GM23248 (cell line): ENCODE measurements at regions not wholly inside any gene's neighbourhood (a gene's known extent, or its start where the extent isn't known, plus 50 kb on each side); places are given as distances from the start of the nearest gene placed in this dataset.
"Not testable (repeated sequence)": the region's sequence is repeated elsewhere in the genome, so short reads cannot be mapped to it uniquely, and the experiment has no call there.

Experiments
- DNase-seq: peaks from one replicate; pipeline ENCODE4 v3.0.0-alpha.2; 2015
- H2AFZ ChIP-seq: fragments of 200-600 bp; sonication (generic); 2 replicates; pipeline ENCODE4 v1.6.1; 2016; ENCODE audit warnings: antibody characterized with exemption
- H3F3A ChIP-seq: fragments of 200-600 bp; sonication (generic); 2 replicates; pipeline ENCODE4 v1.6.1; 2016; ENCODE audit warnings: mild to moderate bottlenecking, antibody characterized with exemption, mixed run types; ENCODE audit not compliant: insufficient read depth
- H3K27ac ChIP-seq: fragments of 200-600 bp; sonication (generic); 2 replicates; pipeline ENCODE4 v1.5.1; 2016; ENCODE audit warnings: mild to moderate bottlenecking
- H3K27me3 ChIP-seq: fragments of 200-600 bp; sonication (generic); replicated peaks from 2 replicates; pipeline ENCODE4 v1.6.1; 2016; ENCODE audit warnings: mild to moderate bottlenecking; ENCODE audit not compliant: insufficient read depth
- H3K36me3 ChIP-seq: fragments of 200-600 bp; sonication (generic); 2 replicates; pipeline ENCODE4 v1.6.1; 2016; ENCODE audit warnings: low read depth, mild to moderate bottlenecking
- H3K4me1 ChIP-seq: fragments of 200-600 bp; sonication (generic); 2 replicates; pipeline ENCODE4 v1.6.1; 2016; ENCODE audit warnings: mild to moderate bottlenecking; ENCODE audit not compliant: insufficient read depth
- H3K4me2 ChIP-seq: fragments of 200-600 bp; sonication (generic); one replicate; pipeline ENCODE4 v1.6.1; 2016; ENCODE audit warnings: mild to moderate bottlenecking; ENCODE audit not compliant: unreplicated experiment
- H3K4me3 ChIP-seq: fragments of 200-600 bp; sonication (generic); 2 replicates; pipeline ENCODE4 v1.5.1; 2016; ENCODE audit warnings: mild to moderate bottlenecking
- H3K79me2 ChIP-seq: fragments of 200-600 bp; sonication (generic); 2 replicates; pipeline ENCODE4 v1.6.1; 2016; ENCODE audit warnings: mild to moderate bottlenecking; ENCODE audit not compliant: insufficient read depth
- H3K9ac ChIP-seq: fragments of 200-600 bp; sonication (generic); 2 replicates; pipeline ENCODE4 v1.6.1; 2016; ENCODE audit warnings: mild to moderate bottlenecking
- H3K9me2 ChIP-seq: fragments of 200-600 bp; sonication (generic); 2 replicates; pipeline ENCODE4 v1.6.1; 2016; ENCODE audit warnings: mixed run types, mild to moderate bottlenecking, moderate library complexity; ENCODE audit not compliant: insufficient read depth
- H3K9me3 ChIP-seq: fragments of 200-600 bp; sonication (generic); one replicate; pipeline ENCODE4 v1.6.1; 2017; ENCODE audit warnings: low read depth
- H4K20me1 ChIP-seq: fragments of 200-600 bp; sonication (generic); 2 replicates; pipeline ENCODE4 v1.6.0; 2016; ENCODE audit not compliant: insufficient read depth
- EZH2 ChIP-seq: fragments of 200-600 bp; sonication (generic); IDR thresholded peaks from 2 replicates; pipeline ENCODE4 v1.6.1; 2018; ENCODE audit warnings: antibody characterized with exemption, mild to moderate bottlenecking; ENCODE audit not compliant: insufficient read depth, poor library complexity, severe bottlenecking
- EZH2phosphoT487 ChIP-seq: fragments of 200-600 bp; sonication (generic); IDR thresholded peaks from 2 replicates; pipeline ENCODE4 v1.6.1; 2018; ENCODE audit warnings: antibody characterized with exemption, moderate library complexity, mild to moderate bottlenecking, low read depth; ENCODE audit not compliant: insufficient read depth
- WGBS, 2 experiments: methylation state at CpG; one replicate each; pipeline ENCODE4 v1.1.6; 2015 to 2017; ENCODE audit warnings: low lambda C conversion rate in 2 of 2, low coverage in 1 of 2; ENCODE audit errors: missing lambda C conversion rate in 2 of 2; 5-methylcytosine and 5-hydroxymethylcytosine counted together
- in situ Hi-C: fragments of 300-500 bp; cut with MboI; formaldehyde crosslinking; loops from 2 replicates; pipeline ENCODE4 v1.15.0; 2020

DNA sequence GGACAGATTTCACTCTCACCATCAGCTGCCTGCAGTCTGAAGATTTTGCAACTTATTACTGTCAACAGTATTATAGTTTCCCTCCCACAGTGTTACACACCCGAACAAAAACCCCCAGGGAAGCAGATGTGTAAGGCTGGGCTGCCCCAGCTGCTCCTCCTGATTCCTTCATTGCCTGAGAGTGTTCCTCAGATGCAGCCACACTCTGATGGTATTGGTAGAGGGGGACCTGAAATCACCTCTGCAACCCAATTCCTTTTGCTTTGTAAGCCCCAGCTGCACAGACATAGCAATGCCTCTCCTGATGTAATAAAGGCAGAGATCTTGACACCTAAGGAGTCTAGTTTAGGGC lies 1529.8 kb downstream of the RPIA start:
- WGBS, 2 experiments = 0% methylated on average over 1 of the region's 1 CpG
- no peak overlapping the region for H3K4me2 ChIP-seq
- no peak overlapping the region for H2AFZ ChIP-seq
- no peaks in the 10 kb centered on the region for H3K36me3 ChIP-seq
- H3K4me3 ChIP-seq = no peak overlapping the region
- no peaks in the 10 kb centered on the region for H3K9me2 ChIP-seq
- H3K9ac ChIP-seq = no peak overlapping the region
- TF ChIP-seq EZH2 (no peak), EZH2phosphoT487 (no peak)
- H3K27ac ChIP-seq = no peak overlapping the region
- H3K27me3 ChIP-seq = no peaks in the 10 kb centered on the region
- H3K79me2 ChIP-seq = no peaks in the 10 kb centered on the region
- no peak for DNase-seq
- no peaks in the 10 kb centered on the region for H3K9me3 ChIP-seq
- H3K4me1 ChIP-seq = no peaks in the 10 kb centered on the region
- H3F3A ChIP-seq = no peaks in the 10 kb centered on the region
- in situ Hi-C loops = no loop called here
- no peaks in the 10 kb centered on the region for H4K20me1 ChIP-seq

DNA sequence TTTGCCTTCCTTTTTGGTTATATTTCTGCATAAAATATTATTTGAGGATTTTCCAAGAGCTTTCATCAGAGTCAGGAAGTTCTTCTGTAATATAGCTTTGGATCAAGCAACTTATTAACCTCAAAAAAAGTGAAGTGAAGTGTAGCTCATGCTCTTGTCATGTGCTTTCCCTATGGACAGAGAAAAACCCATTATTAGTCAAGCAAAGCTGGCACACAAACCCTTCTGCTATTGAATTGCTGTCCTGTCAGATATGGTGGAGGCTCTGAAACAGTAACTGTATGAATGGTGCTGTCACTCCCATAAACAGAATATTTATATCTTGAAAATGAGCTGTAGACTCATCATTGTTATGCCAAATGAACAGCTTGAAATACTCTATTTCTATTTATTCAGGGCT lies 1533.3 kb downstream of the RPIA start:
- H3K4me1 ChIP-seq, H3K4me2 ChIP-seq, H3K79me2 ChIP-seq, H3K9ac ChIP-seq, H3K36me3 ChIP-seq, H3K4me3 ChIP-seq, H3K27ac ChIP-seq, in situ Hi-C loops, H3K27me3 ChIP-seq, H3K9me2 ChIP-seq, H4K20me1 ChIP-seq, H3F3A ChIP-seq, H3K9me3 ChIP-seq, H2AFZ ChIP-seq, DNase-seq: not testable (repeated sequence)

DNA sequence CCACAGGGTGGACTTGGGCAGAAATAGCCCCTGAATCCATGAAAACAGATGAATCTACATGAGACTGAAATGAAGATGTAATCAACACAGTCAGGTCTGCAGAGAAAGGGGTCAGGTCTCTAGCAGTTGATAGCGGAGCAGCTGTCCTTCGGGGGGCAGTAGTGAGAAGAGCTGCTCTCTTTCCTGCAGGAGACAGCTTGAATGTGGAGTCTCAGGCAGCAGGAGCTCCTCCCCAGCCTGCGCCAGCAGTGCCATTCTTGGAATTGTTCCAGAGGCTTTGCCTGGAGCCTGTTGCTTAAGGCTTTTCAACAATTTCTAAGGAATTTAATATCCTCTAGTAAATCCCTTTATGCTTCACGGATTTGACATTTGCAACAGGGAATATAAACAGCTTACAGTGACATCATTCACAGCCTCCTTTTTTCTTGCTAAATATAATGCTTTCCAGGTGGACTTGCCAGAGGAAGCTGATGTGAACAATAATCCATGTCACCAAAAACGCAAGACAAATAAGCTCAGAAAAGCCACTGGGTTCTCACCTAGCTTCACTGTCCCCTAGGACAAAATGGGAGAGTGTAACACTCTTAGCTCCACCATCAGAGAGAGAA lies 1535.1 kb downstream of the RPIA start:
- H3K9me2 ChIP-seq, H3K9ac ChIP-seq, H3K9me3 ChIP-seq, H3K36me3 ChIP-seq, DNase-seq, H4K20me1 ChIP-seq, H3K27ac ChIP-seq, H3K4me1 ChIP-seq, H2AFZ ChIP-seq, H3K27me3 ChIP-seq, H3K4me2 ChIP-seq, H3K79me2 ChIP-seq, in situ Hi-C loops, H3K4me3 ChIP-seq, H3F3A ChIP-seq: not testable (repeated sequence)
- 7 to 9% methylated on average over 5 of the region's 5 CpGs for WGBS, 2 experiments

DNA sequence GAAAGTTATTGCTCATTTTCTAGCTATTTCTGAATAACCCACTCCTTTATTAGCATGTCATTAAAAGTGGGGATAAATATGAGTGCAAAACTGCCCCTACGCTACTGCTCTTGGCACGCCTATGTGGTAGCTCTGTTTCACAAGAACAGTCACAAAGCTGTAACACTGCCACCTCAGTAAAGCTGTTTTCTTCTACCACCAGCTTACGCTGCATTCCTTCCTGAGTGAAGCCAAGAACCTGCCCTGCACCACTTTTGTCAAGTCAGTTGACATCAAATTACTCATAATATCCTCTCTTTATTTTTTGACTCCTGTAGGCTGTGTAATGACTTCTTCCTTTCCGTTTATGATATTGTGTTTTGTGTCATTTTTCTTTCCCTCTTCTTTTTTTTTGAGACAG lies 1539.7 kb downstream of the RPIA start:
- H3K4me1 ChIP-seq, in situ Hi-C loops, DNase-seq, H3K36me3 ChIP-seq, H3K4me3 ChIP-seq, H3K27me3 ChIP-seq, H2AFZ ChIP-seq, H4K20me1 ChIP-seq, H3K27ac ChIP-seq, H3K9me3 ChIP-seq, H3K79me2 ChIP-seq, H3K4me2 ChIP-seq, H3K9me2 ChIP-seq, H3K9ac ChIP-seq, H3F3A ChIP-seq: not testable (repeated sequence)
- WGBS, 2 experiments = 30 to 43% methylated on average over 4 of the region's 4 CpGs

DNA sequence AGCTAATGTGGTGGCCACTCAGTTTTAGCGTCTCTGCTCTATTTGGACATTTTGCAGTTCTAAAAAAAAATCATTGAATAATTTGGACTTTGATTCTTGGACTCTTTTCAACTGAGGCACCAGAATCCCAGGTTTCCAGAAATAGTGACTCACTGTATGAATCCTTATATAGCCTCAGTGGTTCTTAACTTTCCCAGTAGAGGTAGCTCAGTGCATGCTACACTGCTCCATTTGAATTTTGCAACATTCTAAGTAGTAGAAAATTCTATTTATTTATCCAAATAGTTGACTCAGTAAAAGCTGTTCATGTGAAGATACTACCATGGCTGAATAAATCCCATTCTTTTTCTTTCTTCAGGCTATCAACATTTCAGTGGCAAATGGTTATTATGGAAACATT lies 1544.0 kb downstream of the RPIA start:
- H2AFZ ChIP-seq, H4K20me1 ChIP-seq, H3K9me2 ChIP-seq, H3K4me2 ChIP-seq, H3K9ac ChIP-seq, H3K9me3 ChIP-seq, in situ Hi-C loops, H3K27me3 ChIP-seq, H3K4me1 ChIP-seq, DNase-seq, H3K4me3 ChIP-seq, H3K79me2 ChIP-seq, H3K36me3 ChIP-seq, H3F3A ChIP-seq, H3K27ac ChIP-seq: not testable (repeated sequence)
- 17% methylated on average over 1 of the region's 1 CpG for WGBS, 2 experiments

DNA sequence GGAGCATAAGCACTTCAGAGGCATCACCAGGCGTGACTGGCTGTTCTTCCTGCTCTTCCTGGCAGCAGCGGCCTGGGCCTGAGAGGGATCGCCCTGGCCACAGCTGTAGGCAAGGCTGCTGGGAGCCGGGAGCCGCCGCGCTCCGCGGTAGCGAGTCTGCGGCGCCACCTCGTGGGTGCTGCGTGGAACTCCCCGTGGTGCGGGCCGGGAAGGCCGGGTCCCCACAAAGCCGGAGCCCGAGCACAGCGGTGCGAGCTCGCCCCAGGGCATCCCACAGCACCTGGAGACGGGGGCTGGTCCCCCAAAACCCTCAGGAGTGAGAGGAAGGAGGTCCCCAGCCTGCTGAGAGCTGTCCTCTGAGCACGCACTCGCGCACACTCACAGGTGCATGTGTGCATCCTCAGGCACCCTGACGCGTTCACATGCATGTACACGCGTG lies 1546.5 kb downstream of the RPIA start:
- DNase-seq = peak; percentile 66
- in situ Hi-C loops = not testable (repeated sequence)

GRCh38 chr2:90238505-90239230 lies 1547.2 kb downstream of the RPIA start:
- H4K20me1 ChIP-seq, H3K4me1 ChIP-seq, H3K4me3 ChIP-seq, H3K9ac ChIP-seq, H3K27ac ChIP-seq, DNase-seq, H3K4me2 ChIP-seq, H3K79me2 ChIP-seq, H3K36me3 ChIP-seq, H2AFZ ChIP-seq, H3K9me2 ChIP-seq, H3F3A ChIP-seq, H3K9me3 ChIP-seq, in situ Hi-C loops, H3K27me3 ChIP-seq: not testable (repeated sequence)
- WGBS, 2 experiments = 64 to 70% methylated on average over 20 to 35 of the region's 43 CpGs

More for the DNA sequence above, 1546.5 kb downstream of the RPIA start:
- H3K4me3 ChIP-seq, H2AFZ ChIP-seq, H3K4me1 ChIP-seq, H3K9me3 ChIP-seq, H3K9me2 ChIP-seq, H3K4me2 ChIP-seq, H3K27me3 ChIP-seq, H3K9ac ChIP-seq, H3K79me2 ChIP-seq, H4K20me1 ChIP-seq, H3K36me3 ChIP-seq, H3K27ac ChIP-seq, H3F3A ChIP-seq: not testable (repeated sequence)
- 24 to 32% methylated on average over 16 to 30 of the region's 31 CpGs for WGBS, 2 experiments
